GM18867 (cell line): ENCODE measurements at regions not wholly inside any gene's neighbourhood (a gene's known extent, or its start where the extent isn't known, plus 50 kb on each side); places are given as distances from the start of the nearest gene placed in this dataset.

Source experiments
- ATAC-seq: cut with Tn5 transposase; IDR thresholded peaks from one replicate; pipeline ENCODE4 v1.9.1; 2021; ENCODE audit warnings: mild to moderate bottlenecking, moderate library complexity; ENCODE audit not compliant: unreplicated experiment

GRCh38 chr21:27647921-27648320 lies 681.0 kb upstream of the ADAMTS5 start:
- ATAC-seq, result no peak

DNA sequence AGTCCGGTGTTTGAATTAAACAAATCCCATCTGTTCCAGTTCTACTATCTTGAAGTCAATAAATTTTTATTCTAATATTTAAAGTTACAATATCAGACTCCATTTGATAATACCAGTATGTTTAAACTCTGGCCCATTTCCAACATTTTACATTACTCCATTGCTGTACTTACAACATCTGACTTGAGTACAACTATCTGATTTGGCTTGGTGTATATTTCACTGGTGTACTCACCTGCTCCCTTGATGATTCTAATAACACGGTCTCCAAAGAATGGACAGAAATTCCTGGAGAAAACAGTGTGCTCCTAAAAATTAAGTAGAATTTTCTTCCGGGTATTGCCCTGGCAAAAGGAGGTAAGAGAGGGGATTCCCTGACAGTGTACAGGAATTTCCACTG lies 680.5 kb upstream of the ADAMTS5 start:
- no peak for ATAC-seq

- no peak for ATAC-seq
These were observed 679.8 kb upstream of the ADAMTS5 start for GRCh38 chr21:27646691-27647090.

DNA sequence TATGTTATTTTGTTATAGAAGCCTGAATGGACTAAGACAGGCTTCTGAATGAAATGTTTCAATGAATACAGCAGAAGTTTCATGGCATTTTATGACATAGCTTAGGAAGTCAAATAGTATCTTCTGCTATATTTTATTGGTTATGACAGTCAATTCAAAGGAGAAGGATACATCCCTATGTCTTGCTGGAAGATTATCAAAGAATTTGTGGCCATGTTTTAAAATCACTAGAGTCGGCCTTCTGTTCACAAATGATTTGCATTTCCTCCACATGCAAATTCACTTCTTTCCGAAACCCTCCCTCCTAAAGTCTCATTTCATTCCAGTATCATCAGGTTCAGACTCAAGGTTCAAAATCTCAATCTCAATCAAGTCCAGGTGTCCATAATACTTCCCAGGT lies 679.2 kb upstream of the ADAMTS5 start:
- ATAC-seq, result no peak

GRCh38 chr21:27645285-27645684 lies 678.4 kb upstream of the ADAMTS5 start:
- no peak for ATAC-seq

DNA sequence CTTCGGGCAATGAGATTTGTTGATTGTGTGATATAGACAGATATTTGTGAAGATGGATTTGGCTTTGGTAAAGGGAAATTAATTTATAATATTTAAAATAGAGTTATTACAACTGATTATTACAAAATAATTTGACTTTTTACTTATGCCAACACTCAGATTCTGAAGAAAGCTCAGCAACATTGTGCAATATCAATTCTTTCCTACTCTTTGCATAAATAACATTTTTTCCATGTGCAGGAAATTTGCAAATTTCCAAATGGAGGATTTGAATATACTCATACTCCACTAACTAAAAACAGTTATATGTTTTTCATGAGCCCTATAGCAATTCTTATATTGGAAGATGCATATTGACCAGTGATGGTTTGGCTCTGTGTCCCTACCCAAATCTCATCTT lies 676.4 kb upstream of the ADAMTS5 start:
- no peak for ATAC-seq

DNA sequence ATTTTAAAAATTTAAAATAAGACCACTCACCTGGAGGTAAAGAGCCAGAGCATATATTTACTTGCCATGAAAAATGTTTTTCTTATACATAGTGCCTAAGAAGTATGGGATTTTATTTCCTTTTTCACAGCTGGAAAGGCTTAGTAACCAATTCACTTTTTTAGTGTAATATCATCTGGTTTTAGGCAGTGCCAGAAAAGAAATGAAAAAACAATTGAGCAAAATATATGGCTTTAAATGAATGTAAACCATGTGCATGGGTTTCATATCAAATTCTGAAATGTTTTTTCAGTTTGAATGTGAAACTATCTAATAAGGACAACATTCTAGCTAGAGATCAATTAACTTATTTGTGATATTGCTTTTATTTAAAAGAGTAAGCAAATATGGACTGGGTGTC lies 672.4 kb upstream of the ADAMTS5 start:
- no peak for ATAC-seq

DNA sequence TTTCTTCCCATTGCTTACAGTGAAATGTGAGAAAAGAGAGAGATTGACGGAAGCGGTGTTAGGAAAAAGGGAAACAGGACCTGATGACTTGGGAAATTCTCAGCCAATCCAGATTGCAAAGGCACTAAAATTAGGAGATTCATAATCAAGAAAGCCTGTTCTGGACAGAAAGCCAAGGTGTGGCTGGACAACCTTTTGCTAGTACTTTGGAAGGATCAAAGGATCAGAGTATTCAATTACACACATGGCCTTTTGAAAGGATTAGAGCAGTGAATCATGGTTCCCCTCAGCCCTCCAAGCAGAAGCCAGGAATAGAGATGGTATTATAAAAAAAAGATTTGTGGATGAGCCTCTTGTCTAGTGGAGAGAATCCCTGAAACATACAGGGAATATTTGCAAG lies 669.8 kb upstream of the ADAMTS5 start:
- ATAC-seq, result no peak

- ATAC-seq, result no peak
These were observed 666.7 kb upstream of the ADAMTS5 start for GRCh38 chr21:27633631-27634030.

- no peak for ATAC-seq
These were observed 664.6 kb upstream of the ADAMTS5 start for GRCh38 chr21:27631471-27631870.

DNA sequence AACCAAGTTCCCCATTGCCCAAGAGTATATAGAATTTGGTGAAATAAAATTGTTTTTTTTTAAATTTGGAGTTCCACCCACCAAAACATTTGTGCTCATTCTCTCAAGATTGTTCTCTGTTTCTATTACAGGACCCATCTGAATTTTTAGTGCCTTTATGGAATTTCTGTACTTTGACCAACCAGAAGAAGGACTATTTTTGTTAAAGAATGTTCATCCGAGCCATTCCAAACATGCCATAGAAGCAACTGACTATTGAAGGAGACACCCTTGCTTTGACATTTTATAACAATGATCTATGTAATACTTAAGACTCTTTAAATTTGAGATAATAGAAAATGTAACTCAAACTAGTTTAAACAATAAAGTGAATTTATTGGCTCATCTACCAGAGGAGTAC lies 655.7 kb upstream of the ADAMTS5 start:
- ATAC-seq, result no peak

DNA sequence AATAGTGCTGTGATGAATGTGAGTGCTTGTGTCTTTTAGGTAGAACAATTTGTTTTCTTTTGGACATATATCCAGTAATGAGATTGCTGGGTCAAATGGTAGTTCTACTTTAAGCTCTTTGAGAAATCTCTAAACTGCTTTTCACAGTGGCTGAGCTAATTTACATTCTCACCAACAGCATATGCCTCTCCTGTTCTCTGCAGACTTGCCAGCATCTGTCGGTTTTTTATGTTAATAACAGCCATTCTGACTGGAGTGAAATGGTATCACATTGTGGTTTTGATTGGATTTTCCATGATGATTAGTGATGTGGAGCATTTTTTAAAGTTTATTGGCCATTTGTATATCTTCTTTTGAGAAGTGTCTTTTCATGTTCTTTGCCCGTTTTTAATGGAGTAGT lies 647.3 kb upstream of the ADAMTS5 start:
- ATAC-seq, result no peak

GRCh38 chr21:27606422-27606821 lies 639.5 kb upstream of the ADAMTS5 start:
- no peak for ATAC-seq

GRCh38 chr21:27596196-27596595 lies 629.3 kb upstream of the ADAMTS5 start:
- ATAC-seq, result no peak

- ATAC-seq, result no peak
These were observed 628.8 kb upstream of the ADAMTS5 start for GRCh38 chr21:27595716-27596115.

DNA sequence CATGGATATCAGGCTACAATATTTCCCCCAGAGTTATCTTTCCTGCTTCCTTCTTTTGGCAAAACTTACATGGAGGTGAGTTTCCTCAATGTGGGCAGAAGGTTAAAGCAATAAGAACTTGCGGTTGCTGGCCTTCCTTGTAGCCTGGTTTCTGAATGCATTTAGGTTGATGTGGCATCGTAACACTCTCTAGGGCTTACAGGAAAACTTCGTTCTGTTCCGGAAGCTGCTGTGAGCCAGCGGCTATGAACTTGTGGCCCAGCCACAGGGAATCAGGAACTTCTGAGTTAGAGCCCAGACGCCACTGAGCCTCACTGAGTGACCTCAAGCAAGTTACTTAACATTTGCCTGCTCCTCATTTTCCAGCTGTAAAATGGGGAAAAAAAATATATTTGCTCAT lies 623.4 kb upstream of the ADAMTS5 start:
- no peak for ATAC-seq

GRCh38 chr21:27589781-27590180 lies 622.9 kb upstream of the ADAMTS5 start:
- no peak for ATAC-seq

GRCh38 chr21:27586986-27587385 lies 620.1 kb upstream of the ADAMTS5 start:
- ATAC-seq, result no peak

DNA sequence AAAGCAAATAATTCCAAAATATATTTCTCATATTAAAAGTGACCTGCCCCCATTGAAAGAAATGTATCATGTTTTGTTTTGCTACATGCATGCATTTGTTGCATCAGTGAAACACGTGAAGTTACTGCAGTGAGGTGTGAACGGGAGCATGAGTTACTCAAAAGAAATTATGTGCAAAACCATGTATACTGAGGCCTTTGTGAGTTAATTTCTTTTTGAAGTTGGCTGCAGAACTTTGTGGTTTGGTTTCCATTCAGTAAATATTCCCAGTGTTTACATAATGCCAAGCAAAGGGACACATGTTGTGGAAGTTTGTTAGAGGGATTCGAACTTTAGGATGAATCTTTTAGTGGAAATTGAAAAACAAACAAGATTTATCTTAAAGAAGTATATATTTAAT lies 619.4 kb upstream of the ADAMTS5 start:
- no peak for ATAC-seq

DNA sequence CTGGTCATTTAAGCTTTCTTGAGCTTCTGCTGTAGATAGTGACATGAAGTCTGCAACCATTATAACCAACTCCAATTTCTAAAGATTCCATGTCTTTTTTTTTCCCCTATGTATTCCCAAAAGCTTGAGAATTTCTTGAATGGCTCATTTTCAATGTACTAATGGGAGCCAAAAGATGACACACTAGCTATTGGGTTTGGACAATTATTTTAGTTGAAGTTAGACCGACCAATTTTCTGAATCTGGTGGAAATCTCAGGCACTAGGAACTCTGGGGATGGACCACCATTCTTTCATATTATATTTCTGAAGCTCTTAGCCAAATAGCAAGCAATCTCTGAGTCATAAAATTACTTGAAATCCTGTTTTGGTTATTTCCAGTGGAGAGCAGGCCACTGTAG lies 617.4 kb upstream of the ADAMTS5 start:
- ATAC-seq, result no peak

DNA sequence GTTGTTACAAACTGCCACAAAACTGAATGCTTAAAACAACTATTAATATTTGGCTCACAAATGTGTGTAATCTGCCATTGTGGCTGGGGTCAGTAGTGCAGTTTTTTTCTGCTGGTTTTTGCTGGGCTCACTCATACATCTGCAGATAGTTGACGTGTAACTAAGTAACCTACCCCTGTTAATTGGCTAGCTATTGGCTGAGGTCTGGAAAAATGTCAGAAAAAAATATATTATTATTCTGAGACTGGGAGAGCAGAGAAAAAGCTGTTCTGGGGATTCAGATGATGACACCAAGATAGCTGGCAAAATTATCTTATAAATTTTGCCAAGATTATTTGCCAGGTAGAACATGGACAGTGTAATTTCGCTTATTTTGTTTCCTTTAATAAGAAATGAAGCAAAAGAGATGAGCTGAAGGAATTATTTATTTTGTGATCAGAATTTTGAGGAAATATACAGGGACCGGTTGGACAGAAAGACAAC lies 616.1 kb upstream of the ADAMTS5 start:
- no peak for ATAC-seq

- ATAC-seq, result no peak
These were observed 615.5 kb upstream of the ADAMTS5 start for GRCh38 chr21:27582246-27582947.

GRCh38 chr21:27581168-27581567 lies 614.3 kb upstream of the ADAMTS5 start:
- ATAC-seq, result no peak
